Erythroblast (primary cell): ENCODE measurements at regions not wholly inside any gene's neighbourhood (a gene's known extent, or its start where the extent isn't known, plus 50 kb on each side); places are given as distances from the start of the nearest gene placed in this dataset.

Experiments
- DNase-seq, 2 experiments: peaks; one replicate each; lab custom pipeline; 2025; lab: John Stamatoyannopoulos, UW
- GATA1 ChIP-seq: IDR thresholded peaks from 2 replicates; pipeline ENCODE4 v1.6.1; 2011; ENCODE audit warnings: low read depth, mild to moderate bottlenecking, control low read depth, low read length, moderate library complexity
- POLR2A ChIP-seq: IDR thresholded peaks from 2 replicates; pipeline ENCODE4 v1.6.1; 2011; ENCODE audit warnings: mild to moderate bottlenecking, low read length

GRCh38 chr1:22228505-22228911 lies 85.6 kb upstream of the WNT4 start:
- TF ChIP-seq POLR2A = no peak
- no peak for TF ChIP-seq GATA1
- no peak for DNase-seq

DNA sequence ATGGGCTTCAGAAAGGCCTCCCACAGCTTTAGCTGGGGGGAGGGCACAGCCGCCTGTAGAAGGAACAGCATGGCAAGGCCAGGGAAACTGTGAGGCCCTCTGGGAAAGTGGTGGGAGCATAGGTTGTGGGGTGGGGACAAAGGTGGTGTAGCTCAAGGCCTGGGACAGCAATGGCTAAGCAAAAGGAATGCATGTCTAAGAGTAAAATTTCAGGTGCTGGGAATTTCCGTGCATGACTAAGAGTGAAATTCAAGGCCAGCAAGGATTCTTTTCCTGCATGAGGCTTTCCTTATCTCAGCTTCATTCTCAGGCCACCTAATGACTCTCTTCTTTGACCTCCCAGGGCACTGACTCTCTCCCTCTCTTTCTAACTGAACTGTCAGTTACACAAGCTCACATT lies 86.5 kb upstream of the WNT4 start:
- no peak for DNase-seq
- TF ChIP-seq GATA1 (no peak), POLR2A (no peak)

DNA sequence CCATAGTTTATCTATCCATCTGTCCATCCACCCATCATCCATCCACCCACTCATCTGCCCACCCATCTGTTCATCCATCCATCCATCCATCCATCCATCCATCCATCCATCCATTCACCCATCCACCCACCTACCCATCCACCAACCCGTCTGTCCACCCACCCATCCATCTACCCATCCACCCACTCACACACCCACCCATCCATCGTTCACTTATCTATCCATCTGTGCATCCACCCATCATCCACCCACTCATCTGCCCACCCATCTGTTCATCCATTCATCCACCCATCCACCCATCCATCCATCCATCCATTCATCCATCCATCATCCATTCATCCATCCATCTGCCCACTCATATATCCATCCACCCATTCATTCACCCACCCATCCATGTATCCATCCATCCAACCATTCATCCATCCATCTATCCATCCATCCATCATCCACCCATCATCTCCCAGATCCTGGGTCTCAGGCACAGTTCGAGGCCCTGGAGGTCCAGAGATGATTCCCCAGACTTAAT lies 88.2 kb upstream of the WNT4 start:
- TF ChIP-seq POLR2A (no peak), GATA1 (no peak)
- DNase-seq = no peak

DNA sequence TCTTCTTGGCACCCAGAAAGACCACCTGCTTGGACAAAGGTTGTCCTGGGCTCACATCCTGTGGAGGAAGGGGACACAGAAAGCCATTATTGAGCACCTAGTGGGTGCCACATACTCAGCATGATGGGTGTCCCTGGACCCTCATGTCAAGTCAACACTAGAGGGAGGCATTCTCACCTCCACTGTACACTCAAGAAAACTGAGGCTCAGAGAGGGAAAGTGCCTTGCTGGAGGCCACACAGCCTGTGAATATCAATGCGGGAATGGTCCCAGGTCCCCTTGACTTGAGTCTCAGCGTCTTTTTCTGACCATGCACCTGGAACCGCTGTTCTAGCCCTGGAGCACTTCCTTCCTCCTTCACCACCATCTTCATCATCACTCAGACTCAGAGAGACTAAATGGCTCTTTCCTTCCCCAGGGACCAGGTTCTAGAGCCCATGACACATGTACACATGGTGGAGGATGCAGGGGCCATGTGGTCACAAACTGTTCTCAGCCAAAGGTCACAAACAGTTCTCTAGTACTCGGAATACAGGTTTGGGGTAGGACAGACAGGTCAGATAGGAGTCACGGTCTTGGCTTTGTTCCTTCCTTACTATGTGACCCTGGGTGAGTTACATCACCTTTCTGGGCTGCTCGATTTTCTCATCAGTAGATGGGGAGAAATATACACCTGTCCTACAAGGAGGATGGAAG lies 89.2 kb upstream of the WNT4 start:
- TF ChIP-seq POLR2A (no peak), GATA1 (no peak)
- DNase-seq = peak; percentile 10 to 14

DNA sequence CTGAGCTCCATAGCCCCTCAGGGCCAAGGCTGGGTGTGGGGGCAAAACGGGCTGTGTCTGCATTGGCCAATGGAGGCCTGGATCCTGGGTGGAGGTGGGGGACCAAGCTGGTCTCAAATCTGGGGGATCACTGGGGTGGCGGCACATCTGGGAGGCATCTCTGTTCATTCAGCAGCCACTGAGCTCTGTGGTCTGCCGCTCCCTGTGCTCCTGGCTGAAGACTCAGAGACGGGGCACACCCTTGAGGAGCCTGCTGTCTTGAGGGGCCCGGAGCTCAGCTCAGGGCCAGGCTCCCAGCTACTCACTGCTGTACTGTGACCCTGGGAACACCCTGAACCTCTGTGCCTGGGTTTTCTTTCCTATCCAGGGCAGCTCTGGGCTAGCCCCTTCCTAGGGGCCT lies 90.3 kb upstream of the WNT4 start:
- no peak for DNase-seq
- no peak for TF ChIP-seq POLR2A
- TF ChIP-seq GATA1 = no peak

- no peak for DNase-seq
- no peak for TF ChIP-seq GATA1
- TF ChIP-seq POLR2A = no peak
These were observed 91.7 kb upstream of the WNT4 start for GRCh38 chr1:22234476-22235030.

- no peak for TF ChIP-seq GATA1
- no peak for TF ChIP-seq POLR2A
These were observed 93.3 kb upstream of the WNT4 start for GRCh38 chr1:22236166-22236565.

DNA sequence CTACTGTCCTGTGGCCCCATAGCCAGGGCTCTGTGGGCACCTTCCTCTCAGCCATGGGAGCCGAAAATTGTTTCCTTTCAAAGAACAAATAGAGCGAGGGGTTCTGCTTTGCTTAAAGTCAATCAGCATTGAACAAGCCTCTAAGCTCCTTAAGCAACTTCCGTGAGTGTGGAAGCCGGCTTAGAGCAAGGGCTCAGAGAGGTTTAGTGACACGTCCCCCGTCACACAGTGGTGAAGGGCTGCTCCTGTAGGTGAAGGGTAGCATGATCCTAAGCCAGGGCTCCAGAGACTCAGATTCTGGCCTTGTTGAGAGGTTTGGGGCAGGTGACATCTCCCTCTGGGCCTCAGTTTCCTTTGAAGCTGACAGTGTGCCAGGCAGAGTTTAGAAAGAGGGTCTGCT lies 94.0 kb upstream of the WNT4 start:
- TF ChIP-seq POLR2A = no peak
- TF ChIP-seq GATA1 = no peak
- no peak for DNase-seq

More at GRCh38 chr1:22236166-22236565, 93.3 kb upstream of the WNT4 start:
- no peak for DNase-seq

- no peak for DNase-seq
- TF ChIP-seq GATA1 (no peak), POLR2A (no peak)
These were observed 94.7 kb upstream of the WNT4 start for GRCh38 chr1:22237433-22238093.

DNA sequence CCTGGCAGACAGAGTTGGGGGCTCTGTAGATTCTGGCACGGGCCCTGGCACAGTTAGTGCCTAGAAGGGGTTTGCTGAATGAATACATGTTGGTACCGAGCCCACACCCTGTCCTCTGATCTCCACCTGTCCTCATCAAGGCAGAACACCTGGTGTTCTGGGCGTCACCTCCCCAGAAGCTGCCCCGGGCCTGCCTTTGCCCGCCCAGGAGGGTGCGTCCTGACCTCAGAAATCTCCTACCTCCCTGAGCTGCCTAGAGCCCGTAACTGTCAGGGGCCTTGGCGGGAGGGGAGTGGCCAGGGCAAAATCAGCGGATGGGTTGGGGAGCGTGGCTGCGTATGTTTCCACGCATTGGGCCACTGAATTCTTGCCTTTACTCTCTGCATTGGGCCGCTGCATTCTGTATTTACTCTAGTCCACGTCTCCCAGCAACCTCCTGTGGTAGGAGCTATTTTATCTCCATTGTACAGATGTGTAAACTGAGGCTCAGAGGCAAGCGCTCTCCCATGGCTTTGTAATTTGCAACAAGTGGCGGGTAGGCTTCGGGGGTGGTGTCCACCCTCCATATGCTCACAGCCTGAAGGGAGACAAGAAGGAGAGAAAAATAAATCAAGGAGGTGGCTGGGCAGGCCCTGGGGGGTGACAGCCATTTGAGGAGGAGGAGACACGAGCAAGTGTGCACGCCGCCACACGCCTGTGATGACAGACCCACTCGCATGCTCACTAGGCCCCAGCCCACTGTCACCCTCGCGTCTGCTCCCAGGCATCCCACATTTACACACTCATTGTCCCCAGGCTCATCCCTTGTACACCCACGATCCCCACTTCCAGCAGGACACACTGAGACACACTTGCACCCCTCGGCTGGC lies 95.7 kb upstream of the WNT4 start:
- no peak for DNase-seq
- TF ChIP-seq GATA1 (no peak), POLR2A (no peak)

DNA sequence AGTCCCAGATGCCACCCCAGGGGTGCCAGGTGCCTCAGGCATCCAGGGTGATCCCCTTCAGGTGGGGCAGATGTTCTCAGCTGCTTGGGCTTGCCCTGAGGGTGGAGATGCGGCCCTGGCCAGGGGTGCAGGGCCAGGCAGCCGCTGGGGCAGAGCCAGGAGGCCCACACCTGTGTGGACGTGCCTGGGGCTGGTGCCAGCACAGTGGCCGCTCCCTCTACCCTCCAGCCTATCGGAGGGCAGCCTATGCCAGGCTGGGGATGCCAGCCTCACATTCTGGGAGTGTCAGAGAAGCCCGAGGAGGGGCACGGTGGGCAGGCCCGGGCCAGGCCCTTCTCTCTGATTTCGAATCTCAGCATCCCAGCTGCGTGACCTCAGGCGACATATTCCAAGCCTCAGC lies 96.5 kb upstream of the WNT4 start:
- TF ChIP-seq GATA1 (no peak), POLR2A (no peak)
- DNase-seq = no peak

DNA sequence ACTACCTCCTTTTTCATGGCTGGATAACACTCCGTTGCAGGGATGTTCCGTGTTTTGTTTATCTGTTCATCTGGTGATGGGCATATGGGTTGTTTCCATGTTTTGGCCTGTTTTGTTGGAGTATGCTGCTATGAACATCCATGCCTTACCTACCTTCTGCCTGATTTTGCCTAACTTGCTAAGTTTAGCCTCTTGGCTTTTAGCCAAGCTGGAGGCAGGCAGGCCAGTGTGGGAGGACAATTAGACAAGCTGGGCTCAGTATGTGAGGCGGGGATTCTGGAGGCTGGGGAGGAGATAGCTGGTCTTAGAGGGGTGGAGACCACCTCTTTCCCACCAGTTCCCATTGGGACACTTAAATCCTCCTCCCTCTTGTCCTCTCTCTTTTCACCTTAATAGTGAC lies 98.4 kb upstream of the WNT4 start:
- TF ChIP-seq POLR2A (no peak), GATA1 (no peak)

GRCh38 chr1:22241811-22242210 lies 98.9 kb upstream of the WNT4 start:
- no peak for TF ChIP-seq GATA1
- no peak for TF ChIP-seq POLR2A
- DNase-seq = no peak

More for the DNA sequence above, 98.4 kb upstream of the WNT4 start:
- no peak for DNase-seq
